Activated CD8-positive, alpha-beta T cell treated with anti-CD3 and anti-CD28 coated beads for 36 hours (primary cell): ENCODE measurements at regions not wholly inside any gene's neighbourhood (a gene's known extent, or its start where the extent isn't known, plus 50 kb on each side); places are given as distances from the start of the nearest gene placed in this dataset.

Source experiments
- ATAC-seq: fragments of 200-7000 bp; cut with Tn5 transposase; one replicate; pipeline ENCODE4 v1.10.0; 2021; ENCODE audit warnings: mild to moderate bottlenecking, moderate library complexity
- CTCF ChIA-PET: fragments of 350-600 bp; sonication (Branson Sonifier 250); formaldehyde crosslinking; loops from one replicate; lab custom pipeline; 2021; ENCODE audit warnings: antibody characterized with exemption; lab: Charles Lee
- POLR2A ChIA-PET: fragments of 350-600 bp; sonication (Branson Sonifier 250); formaldehyde crosslinking; loops from one replicate; lab custom pipeline; 2021; ENCODE audit warnings: antibody characterized with exemption; lab: Charles Lee
- DNase-seq: peaks from one replicate; pipeline ENCODE4 v3.0.0-alpha.2; 2020
- H3K27ac Mint-ChIP-seq: one replicate; pipeline ENCODE4 v1.8.0; 2021; ENCODE audit warnings: mild to moderate bottlenecking, mixed read lengths
- H3K27me3 Mint-ChIP-seq: one replicate; pipeline ENCODE4 v1.8.0; 2021; ENCODE audit warnings: mixed read lengths
- H3K36me3 Mint-ChIP-seq: one replicate; pipeline ENCODE4 v1.8.0; 2021; ENCODE audit warnings: low read depth, mixed read lengths
- H3K4me1 Mint-ChIP-seq: one replicate; pipeline ENCODE4 v1.8.0; 2021; ENCODE audit warnings: low read depth, mixed read lengths
- H3K4me3 Mint-ChIP-seq: one replicate; pipeline ENCODE4 v1.8.0; 2021; ENCODE audit warnings: mild to moderate bottlenecking, moderate library complexity, mixed read lengths
- H3K9me3 Mint-ChIP-seq: one replicate; pipeline ENCODE4 v1.8.0; 2021; ENCODE audit warnings: mixed read lengths
- intact Hi-C: fragments of 100-400 bp; cut with micrococcal nuclease; formaldehyde crosslinking; loops from one replicate; pipeline ENCODE4 v1.10.0; 2022
- TF ChIP-seq, protein P1 (sequence below): fragments of 200-600 bp; IDR thresholded peaks from one replicate; pipeline ENCODE4 v1.8.0; 2022; ENCODE audit warnings: antibody characterized with exemption, mild to moderate bottlenecking

DNA sequence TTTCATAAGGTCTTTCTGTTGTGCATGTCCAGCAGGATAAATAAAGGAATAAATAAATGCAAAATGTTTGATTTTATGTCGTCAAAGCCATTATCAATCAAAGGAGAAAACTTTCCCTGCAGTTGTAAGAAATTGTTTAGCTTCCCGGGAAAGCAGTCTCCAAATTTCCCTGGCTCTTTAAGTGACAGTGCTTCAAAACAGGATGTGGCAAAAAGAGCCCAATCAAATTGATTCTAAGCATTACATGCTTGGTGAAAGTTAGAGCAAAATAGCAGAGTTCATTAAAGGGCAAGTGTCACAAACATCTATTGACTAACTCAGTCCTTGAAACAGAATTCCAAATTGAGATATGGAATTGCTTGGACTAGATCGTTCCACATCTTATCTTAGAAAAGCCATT lies 704.1 kb downstream of the PRELID2 start:
- no peaks in the 10 kb centered on the region for H3K27me3 Mint-ChIP-seq

DNA sequence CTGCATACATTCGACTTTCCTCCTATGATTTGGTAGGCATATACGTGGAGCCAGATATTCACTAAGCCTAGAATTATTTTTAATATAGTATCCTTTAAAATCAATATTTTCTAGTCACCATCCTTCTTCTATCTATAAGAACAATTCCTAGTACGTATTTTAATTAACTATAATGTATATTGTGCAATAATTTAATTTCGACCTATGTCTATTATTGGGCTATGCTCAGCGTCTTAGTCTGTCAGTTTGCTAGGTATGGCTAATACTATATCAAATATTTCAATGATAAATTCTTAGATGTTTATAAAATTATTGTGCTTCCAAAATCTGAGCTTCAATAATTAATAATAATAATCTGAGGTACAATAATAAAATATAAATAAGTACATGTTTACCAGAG lies 705.3 kb downstream of the PRELID2 start:
- H3K4me3 Mint-ChIP-seq = no peak overlapping the region
- H3K27ac Mint-ChIP-seq = no peak overlapping the region
- intact Hi-C loops = no loop called here
- no peak for ATAC-seq
- ChIA-PET CTCF (no interaction called here), POLR2A (no interaction called here)
- H3K9me3 Mint-ChIP-seq = no peaks in the 10 kb centered on the region
- H3K27me3 Mint-ChIP-seq = no peaks in the 10 kb centered on the region
- no peaks in the 10 kb centered on the region for H3K4me1 Mint-ChIP-seq
- DNase-seq = no peak
- TF ChIP-seq, protein P1, sequence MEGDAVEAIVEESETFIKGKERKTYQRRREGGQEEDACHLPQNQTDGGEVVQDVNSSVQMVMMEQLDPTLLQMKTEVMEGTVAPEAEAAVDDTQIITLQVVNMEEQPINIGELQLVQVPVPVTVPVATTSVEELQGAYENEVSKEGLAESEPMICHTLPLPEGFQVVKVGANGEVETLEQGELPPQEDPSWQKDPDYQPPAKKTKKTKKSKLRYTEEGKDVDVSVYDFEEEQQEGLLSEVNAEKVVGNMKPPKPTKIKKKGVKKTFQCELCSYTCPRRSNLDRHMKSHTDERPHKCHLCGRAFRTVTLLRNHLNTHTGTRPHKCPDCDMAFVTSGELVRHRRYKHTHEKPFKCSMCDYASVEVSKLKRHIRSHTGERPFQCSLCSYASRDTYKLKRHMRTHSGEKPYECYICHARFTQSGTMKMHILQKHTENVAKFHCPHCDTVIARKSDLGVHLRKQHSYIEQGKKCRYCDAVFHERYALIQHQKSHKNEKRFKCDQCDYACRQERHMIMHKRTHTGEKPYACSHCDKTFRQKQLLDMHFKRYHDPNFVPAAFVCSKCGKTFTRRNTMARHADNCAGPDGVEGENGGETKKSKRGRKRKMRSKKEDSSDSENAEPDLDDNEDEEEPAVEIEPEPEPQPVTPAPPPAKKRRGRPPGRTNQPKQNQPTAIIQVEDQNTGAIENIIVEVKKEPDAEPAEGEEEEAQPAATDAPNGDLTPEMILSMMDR = no peak
- no peaks in the 10 kb centered on the region for H3K36me3 Mint-ChIP-seq

More for the DNA sequence above, 704.1 kb downstream of the PRELID2 start:
- TF ChIP-seq, protein P1 = no peak
- Mint-ChIP-seq H3K4me1 (no peaks in the 10 kb centered on the region), H3K27ac (no peak overlapping the region), H3K4me3 (no peak overlapping the region), H3K9me3 (no peaks in the 10 kb centered on the region), H3K36me3 (no peaks in the 10 kb centered on the region)
- intact Hi-C loops = no loop called here
- DNase-seq (no peak), ATAC-seq (no peak)
- ChIA-PET POLR2A (no interaction called here), CTCF (no interaction called here)

DNA sequence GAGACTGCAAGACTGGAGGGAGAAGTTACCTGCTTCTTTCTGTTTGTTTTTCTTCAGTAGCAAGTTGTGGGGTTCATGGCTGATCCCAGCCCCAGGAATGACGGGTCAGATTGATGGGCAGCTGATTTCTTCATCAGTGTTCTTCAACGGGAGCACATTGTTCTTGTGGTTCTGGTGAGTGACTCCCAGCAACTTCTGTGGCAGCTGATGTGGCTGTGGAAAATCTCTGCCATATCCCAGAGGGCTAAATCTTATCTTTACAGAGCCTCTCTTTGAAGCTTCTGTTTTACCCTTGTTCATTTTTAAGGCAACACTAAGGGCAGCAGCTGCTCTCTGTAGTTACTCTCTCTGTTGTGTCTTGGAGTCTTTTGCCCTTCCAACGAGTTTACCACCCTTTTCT lies 710.3 kb downstream of the PRELID2 start:
- DNase-seq (no peak), ATAC-seq (no peak)
- H3K4me1 Mint-ChIP-seq = no peaks in the 10 kb centered on the region
- no peaks in the 10 kb centered on the region for H3K9me3 Mint-ChIP-seq
- intact Hi-C loops = no loop called here
- TF ChIP-seq, protein P1 = no peak
- H3K36me3 Mint-ChIP-seq = no peaks in the 10 kb centered on the region
- H3K4me3 Mint-ChIP-seq = no peak overlapping the region
- ChIA-PET CTCF (no interaction called here), POLR2A (interaction anchor here (0.8 kb wide), 1 partner anchor 85 kb away, joined by 4 read pairs; no protein-coding TSS in a partner anchor)
- H3K27ac Mint-ChIP-seq = no peak overlapping the region
- no peaks in the 10 kb centered on the region for H3K27me3 Mint-ChIP-seq

DNA sequence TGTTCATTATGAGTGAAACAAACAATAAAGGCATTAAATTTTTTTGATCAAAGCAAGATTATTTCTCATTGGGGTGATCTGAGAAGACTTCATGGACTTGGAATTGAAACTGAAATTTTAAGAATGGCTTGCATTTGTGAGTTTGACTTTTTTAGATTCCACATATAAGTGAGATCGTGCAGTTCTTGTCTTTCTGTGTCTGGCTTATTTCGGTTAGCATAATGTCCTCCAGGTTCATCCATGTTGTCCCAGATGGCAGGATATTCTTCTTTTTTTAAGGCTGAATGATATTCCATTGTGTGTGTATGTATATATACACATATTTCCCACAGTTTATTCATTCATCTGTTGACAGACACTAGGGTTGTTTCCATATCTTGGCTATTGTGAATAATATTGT lies 716.5 kb downstream of the PRELID2 start:
- ATAC-seq = no peak
- ChIA-PET CTCF (no interaction called here), POLR2A (no interaction called here)
- no peak for DNase-seq
- no peaks in the 10 kb centered on the region for H3K27me3 Mint-ChIP-seq
- no peak overlapping the region for H3K4me3 Mint-ChIP-seq
- intact Hi-C loops = no loop called here
- no peaks in the 10 kb centered on the region for H3K36me3 Mint-ChIP-seq
- no peaks in the 10 kb centered on the region for H3K9me3 Mint-ChIP-seq
- H3K4me1 Mint-ChIP-seq = no peaks in the 10 kb centered on the region
- H3K27ac Mint-ChIP-seq = no peak overlapping the region
- TF ChIP-seq, protein P1 = no peak

DNA sequence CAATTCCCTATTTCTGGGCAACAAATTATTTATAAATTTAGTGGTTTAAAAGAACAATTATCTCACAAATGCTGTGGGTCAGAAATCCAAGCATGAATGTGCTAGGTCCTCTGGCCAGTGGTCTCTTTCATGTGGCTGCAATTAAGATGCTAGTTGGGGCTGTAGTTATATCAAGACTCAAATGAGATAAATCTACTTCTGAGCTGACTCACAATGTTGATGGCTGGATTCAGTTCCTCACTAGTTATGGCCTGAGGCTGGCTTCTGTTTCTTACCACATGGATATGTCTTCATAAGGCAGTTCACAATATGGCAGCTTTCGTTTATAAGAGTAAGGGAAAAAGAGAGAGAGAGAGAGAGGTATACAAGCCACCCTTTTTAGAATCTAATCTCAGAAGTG lies 717.0 kb downstream of the PRELID2 start:
- Mint-ChIP-seq H3K36me3 (no peaks in the 10 kb centered on the region), H3K27me3 (no peaks in the 10 kb centered on the region), H3K4me3 (no peak overlapping the region), H3K27ac (no peak overlapping the region), H3K4me1 (no peaks in the 10 kb centered on the region), H3K9me3 (no peaks in the 10 kb centered on the region)
- POLR2A ChIA-PET = no interaction called here
- intact Hi-C loops = no loop called here
- CTCF ChIA-PET = no interaction called here
- ATAC-seq (no peak), DNase-seq (no peak)
- TF ChIP-seq, protein P1 = no peak
